ENCODE measurements at regions not wholly inside any gene's neighbourhood (a gene's known extent, or its start where the extent isn't known, plus 50 kb on each side); places are given as distances from the start of the nearest gene placed in this dataset.

DNA sequence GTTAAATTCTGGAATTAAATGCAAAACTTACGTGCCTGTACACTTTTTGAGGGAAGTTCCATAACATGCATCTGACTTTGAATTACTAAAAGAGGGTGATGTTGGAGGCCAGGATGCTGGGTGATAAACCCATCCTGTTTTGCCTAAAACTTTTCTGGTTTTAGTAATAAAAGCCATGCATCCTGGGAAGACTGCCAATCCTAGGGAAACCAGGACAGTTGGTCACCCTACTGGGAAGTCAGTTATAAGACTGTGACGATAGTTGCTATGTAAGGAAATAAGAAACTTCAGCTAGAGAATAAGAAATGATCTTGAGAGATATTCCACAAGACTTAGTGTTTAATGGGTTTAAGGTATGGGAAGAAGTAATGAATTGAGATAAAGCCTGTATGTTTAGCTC lies 336.6 kb upstream of the LYPLAL1 start:
- TF ChIP-seq CTCF (IDR thresholded peaks at IDR 0.05; ENCODE audit: low read length): no peak
- TF ChIP-seq EZH2 (optimal IDR thresholded peaks at IDR 0.05; ENCODE audit: low read depth, low read length): no peak
- TF ChIP-seq EZH2phosphoT487 (IDR thresholded peaks at IDR 0.05; ENCODE audit: low read length): no peak

Data from MM.1S (cell line).